ENCODE measurements at regions not wholly inside any gene's neighbourhood (a gene's known extent, or its start where the extent isn't known, plus 50 kb on each side); places are given as distances from the start of the nearest gene placed in this dataset.

DNA sequence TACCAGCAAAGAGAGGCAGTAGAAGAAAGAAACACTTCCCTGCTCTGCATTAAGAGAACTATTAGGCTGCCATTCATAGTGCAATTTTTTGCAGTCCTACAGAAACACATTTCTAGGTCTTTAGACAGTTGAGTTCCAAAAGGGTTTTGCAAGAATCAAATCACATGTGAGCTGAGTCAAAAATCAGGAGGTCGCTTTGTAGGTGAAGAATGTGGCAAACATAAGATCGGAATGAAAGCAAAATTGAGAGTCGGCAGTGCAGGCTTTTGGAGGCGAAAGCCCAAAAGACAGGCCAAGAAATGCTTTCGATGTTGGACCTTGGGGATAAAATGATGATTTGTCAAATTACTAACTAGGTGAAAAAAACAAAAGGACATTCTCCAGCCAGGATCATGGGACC is 213.5 kb upstream of the NRIP1 start:
- no peak overlapping the region for H3K9ac ChIP-seq (ENCODE audit: low read length)
- H3K27me3 ChIP-seq (ENCODE audit: control insufficient read depth, insufficient read depth, low read length), result no peaks in the 10 kb centered on the region
- no peak overlapping the region for H3K27ac ChIP-seq (ENCODE audit: low read depth, low read length)
- H3K36me3 ChIP-seq (ENCODE audit: control insufficient read depth, insufficient read depth, low read length), result no peaks in the 10 kb centered on the region
- H3K4me3 ChIP-seq (ENCODE audit: low read depth, low read length), result no peak overlapping the region
- H3K9me3 ChIP-seq (ENCODE audit: control insufficient read depth, insufficient read depth, low read depth, low read length), result peaks cover 6% of the 10 kb centered on the region
- peaks cover 2% of the 10 kb centered on the region; the same call in 1 of the 2 replicates for H3K4me1 ChIP-seq (ENCODE audit: control insufficient read depth, insufficient read depth, low read length)

DNA sequence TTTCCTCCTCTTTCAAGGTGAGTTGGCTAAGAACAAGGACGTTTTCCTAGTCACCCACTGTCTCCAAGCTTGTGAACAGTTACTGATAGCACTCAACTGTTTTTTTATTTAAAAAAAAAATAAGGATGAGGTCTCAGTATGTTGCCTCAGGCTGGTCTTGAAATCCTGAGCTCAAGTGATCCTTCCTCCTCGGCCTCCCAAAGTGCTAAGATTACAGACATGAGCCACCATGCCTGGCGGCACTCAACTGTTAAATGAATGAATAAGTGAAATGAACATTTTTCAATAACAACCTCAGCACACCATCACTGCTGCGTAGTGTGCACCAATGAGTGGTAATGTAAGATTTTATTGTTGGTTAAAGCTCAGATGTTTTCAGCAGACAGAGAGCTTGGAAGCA is 214.1 kb upstream of the NRIP1 start:
- Histone ChIP-seq H3K4me1 (ENCODE audit: control insufficient read depth, insufficient read depth, low read length) (no peaks in the 10 kb centered on the region), H3K9me3 (ENCODE audit: control insufficient read depth, insufficient read depth, low read depth, low read length) (peaks cover 6% of the 10 kb centered on the region), H3K27ac (ENCODE audit: low read depth, low read length) (no peak overlapping the region), H3K27me3 (ENCODE audit: control insufficient read depth, insufficient read depth, low read length) (no peaks in the 10 kb centered on the region), H3K9ac (ENCODE audit: low read length) (no peak overlapping the region), H3K36me3 (ENCODE audit: control insufficient read depth, insufficient read depth, low read length) (no peaks in the 10 kb centered on the region), H3K4me3 (ENCODE audit: low read depth, low read length) (no peak overlapping the region)

DNA sequence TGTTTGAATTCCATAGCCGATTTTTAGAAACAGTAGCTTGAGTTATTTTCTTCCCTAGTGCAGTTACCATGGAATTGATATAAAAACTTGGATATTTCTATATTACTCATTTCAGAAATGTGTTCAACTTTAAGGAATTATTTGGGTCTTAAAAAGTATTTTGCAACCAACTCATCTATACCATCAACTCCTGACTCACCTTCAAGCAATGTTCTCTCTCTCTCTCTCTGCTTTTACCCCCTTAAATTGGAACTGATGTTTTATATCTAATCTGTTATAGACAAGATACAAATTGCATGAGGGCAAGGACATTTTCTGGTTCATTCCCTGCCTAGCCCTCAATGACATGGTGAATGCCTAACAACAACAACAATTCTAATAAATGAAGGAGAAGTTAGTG is 214.7 kb upstream of the NRIP1 start:
- no peaks in the 10 kb centered on the region for H3K27me3 ChIP-seq (ENCODE audit: control insufficient read depth, insufficient read depth, low read length)
- H3K4me3 ChIP-seq (ENCODE audit: low read depth, low read length), result no peak overlapping the region
- H3K4me1 ChIP-seq (ENCODE audit: control insufficient read depth, insufficient read depth, low read length), result no peaks in the 10 kb centered on the region
- H3K27ac ChIP-seq (ENCODE audit: low read depth, low read length), result no peak overlapping the region
- peaks cover 6% of the 10 kb centered on the region for H3K9me3 ChIP-seq (ENCODE audit: control insufficient read depth, insufficient read depth, low read depth, low read length)
- no peaks in the 10 kb centered on the region for H3K36me3 ChIP-seq (ENCODE audit: control insufficient read depth, insufficient read depth, low read length)
- no peak overlapping the region for H3K9ac ChIP-seq (ENCODE audit: low read length)

DNA sequence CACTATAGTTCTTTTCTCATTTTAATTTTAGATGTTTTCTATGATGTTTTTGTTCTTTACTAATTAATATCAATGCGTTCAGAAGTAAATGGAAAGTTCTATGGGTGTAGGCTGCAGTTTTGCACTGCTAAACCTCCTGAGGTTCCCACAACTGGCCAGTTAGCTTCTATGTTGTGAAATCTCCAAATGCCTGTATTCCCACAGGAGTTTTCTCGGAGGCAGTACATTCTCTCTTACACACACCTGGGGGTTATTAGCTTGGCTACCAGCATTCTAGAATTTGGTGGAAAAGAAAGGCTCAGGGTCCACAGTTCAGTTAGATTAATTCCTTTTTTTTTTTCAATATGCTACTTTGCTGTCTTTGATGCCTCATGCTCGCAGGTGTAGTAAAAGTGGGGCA is 216.9 kb upstream of the NRIP1 start:
- Histone ChIP-seq H3K9me3 (ENCODE audit: control insufficient read depth, insufficient read depth, low read depth, low read length) (peaks cover 6% of the 10 kb centered on the region), H3K4me3 (ENCODE audit: low read depth, low read length) (no peak overlapping the region), H3K4me1 (ENCODE audit: control insufficient read depth, insufficient read depth, low read length) (no peaks in the 10 kb centered on the region), H3K27me3 (ENCODE audit: control insufficient read depth, insufficient read depth, low read length) (no peaks in the 10 kb centered on the region), H3K9ac (ENCODE audit: low read length) (no peak overlapping the region), H3K36me3 (ENCODE audit: control insufficient read depth, insufficient read depth, low read length) (no peaks in the 10 kb centered on the region), H3K27ac (ENCODE audit: low read depth, low read length) (no peak overlapping the region)

DNA sequence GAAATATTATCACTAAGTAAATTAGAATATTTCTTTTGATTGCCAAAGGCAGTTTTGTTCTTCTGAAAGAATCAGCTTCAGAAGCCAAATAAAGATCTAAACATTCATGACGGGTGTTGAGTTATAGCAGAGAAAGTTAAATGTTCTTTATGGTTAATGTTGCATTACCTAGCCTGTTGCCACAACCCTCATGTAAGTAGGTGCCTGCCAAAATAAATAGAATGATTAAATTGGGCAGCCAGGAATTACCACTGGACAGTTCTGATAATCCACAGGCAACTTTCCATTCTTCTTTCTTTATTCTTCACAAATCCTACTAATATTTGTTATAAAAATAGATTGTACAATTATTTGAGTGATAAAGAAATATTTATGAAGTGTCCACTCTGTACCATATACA is 217.9 kb upstream of the NRIP1 start:
- Histone ChIP-seq H3K9ac (ENCODE audit: low read length) (no peak overlapping the region), H3K27me3 (ENCODE audit: control insufficient read depth, insufficient read depth, low read length) (no peaks in the 10 kb centered on the region), H3K9me3 (ENCODE audit: control insufficient read depth, insufficient read depth, low read depth, low read length) (peaks cover 6% of the 10 kb centered on the region), H3K36me3 (ENCODE audit: control insufficient read depth, insufficient read depth, low read length) (no peaks in the 10 kb centered on the region), H3K27ac (ENCODE audit: low read depth, low read length) (no peak overlapping the region), H3K4me3 (ENCODE audit: low read depth, low read length) (no peak overlapping the region), H3K4me1 (ENCODE audit: control insufficient read depth, insufficient read depth, low read length) (no peaks in the 10 kb centered on the region)

DNA sequence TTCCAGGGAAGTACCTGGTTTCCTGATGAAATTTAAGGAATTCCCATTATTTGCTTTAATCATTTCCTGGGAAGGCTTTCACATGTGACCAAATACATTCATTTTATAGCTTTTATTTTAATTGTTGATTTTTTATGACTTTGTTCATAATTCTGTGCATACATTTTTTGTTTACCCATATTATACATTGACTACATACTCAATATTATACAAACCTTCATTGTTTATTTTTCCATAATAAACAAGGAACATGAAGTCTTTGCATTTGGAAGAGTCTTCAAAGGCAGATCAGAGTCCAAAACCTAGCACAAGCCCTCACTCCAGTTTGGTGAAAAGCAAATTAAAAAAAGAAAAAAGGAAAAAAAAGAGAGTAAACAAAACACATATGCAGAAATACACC is 218.3 kb upstream of the NRIP1 start:
- Histone ChIP-seq H3K27me3 (ENCODE audit: control insufficient read depth, insufficient read depth, low read length) (no peaks in the 10 kb centered on the region), H3K36me3 (ENCODE audit: control insufficient read depth, insufficient read depth, low read length) (no peaks in the 10 kb centered on the region), H3K27ac (ENCODE audit: low read depth, low read length) (no peak overlapping the region), H3K4me3 (ENCODE audit: low read depth, low read length) (no peak overlapping the region), H3K4me1 (ENCODE audit: control insufficient read depth, insufficient read depth, low read length) (no peaks in the 10 kb centered on the region), H3K9me3 (ENCODE audit: control insufficient read depth, insufficient read depth, low read depth, low read length) (peaks cover 6% of the 10 kb centered on the region), H3K9ac (ENCODE audit: low read length) (no peak overlapping the region)

DNA sequence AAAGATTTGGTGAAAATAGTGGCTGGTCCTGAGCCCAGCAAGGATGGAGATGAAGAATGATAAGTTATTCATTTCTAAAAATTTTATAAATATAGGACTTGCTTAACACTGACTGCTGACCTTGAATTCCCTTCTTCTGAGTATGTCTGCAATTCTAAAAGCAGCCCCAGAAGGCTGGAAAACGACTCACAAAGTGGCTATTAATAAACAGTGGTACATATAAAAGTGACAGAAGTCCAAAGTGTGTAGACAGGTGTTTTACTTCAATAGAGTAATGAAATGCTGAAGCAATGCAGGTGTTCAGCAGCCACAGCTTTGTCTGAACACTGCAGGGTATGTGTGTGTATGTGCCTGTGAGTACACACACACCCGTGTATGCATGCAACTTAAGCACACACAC is 219.0 kb upstream of the NRIP1 start:
- Histone ChIP-seq H3K4me3 (ENCODE audit: low read depth, low read length) (no peak overlapping the region), H3K4me1 (ENCODE audit: control insufficient read depth, insufficient read depth, low read length) (no peaks in the 10 kb centered on the region), H3K9ac (ENCODE audit: low read length) (no peak overlapping the region), H3K27me3 (ENCODE audit: control insufficient read depth, insufficient read depth, low read length) (no peaks in the 10 kb centered on the region), H3K36me3 (ENCODE audit: control insufficient read depth, insufficient read depth, low read length) (no peaks in the 10 kb centered on the region), H3K27ac (ENCODE audit: low read depth, low read length) (no peak overlapping the region), H3K9me3 (ENCODE audit: control insufficient read depth, insufficient read depth, low read depth, low read length) (peaks cover 6% of the 10 kb centered on the region)

DNA sequence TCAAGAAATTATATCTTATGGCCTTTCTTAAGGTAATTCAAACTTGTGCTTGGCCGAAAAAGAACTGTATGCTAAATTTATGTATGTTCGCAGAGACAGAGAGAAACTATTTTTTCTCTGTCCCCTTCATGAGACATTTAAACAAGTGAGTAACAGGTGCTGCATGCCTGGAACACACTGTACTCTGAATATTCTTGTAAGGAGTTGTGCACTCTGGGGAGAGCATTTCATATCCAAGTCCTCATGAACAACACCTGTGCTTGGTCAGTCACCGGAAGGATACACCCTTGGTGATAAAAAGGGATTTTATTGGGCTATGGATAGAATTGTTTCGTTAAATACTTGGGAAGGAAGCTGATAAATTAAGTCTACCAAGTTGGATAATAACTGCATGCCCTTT is 220.8 kb upstream of the NRIP1 start:
- peaks cover 7% of the 10 kb centered on the region; the same call in 1 of the 2 replicates for H3K4me1 ChIP-seq (ENCODE audit: control insufficient read depth, insufficient read depth, low read length)
- H3K27ac ChIP-seq (ENCODE audit: low read depth, low read length), result no peak overlapping the region
- no peak overlapping the region for H3K4me3 ChIP-seq (ENCODE audit: low read depth, low read length)
- no peaks in the 10 kb centered on the region for H3K36me3 ChIP-seq (ENCODE audit: control insufficient read depth, insufficient read depth, low read length)
- H3K27me3 ChIP-seq (ENCODE audit: control insufficient read depth, insufficient read depth, low read length), result no peaks in the 10 kb centered on the region
- H3K9me3 ChIP-seq (ENCODE audit: control insufficient read depth, insufficient read depth, low read depth, low read length), result peaks cover 5% of the 10 kb centered on the region
- H3K9ac ChIP-seq (ENCODE audit: low read length), result no peak overlapping the region

DNA sequence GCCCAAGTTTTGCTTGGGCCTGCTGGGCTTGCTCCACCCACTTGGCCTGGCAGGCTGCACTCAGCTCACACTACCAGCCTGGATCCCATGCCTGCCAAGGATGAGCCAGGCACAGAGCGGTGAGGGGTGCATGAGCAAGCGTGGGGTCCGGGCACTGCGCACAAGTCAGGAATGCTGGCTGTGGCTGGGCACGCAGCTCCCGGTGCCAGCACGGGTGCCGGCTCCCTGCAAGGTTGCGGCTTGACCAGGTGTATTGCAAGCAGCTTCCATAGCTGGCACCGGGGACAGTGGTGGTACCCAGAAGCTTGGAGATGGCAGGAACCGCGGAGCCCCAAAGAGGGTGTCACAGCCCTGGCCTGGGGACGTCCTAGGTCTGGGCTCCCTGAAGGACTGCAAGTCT is 224.4 kb upstream of the NRIP1 start:
- no peak overlapping the region for H3K27ac ChIP-seq (ENCODE audit: low read depth, low read length)
- no peak overlapping the region for H3K4me3 ChIP-seq (ENCODE audit: low read depth, low read length)
- no peaks in the 10 kb centered on the region for H3K9me3 ChIP-seq (ENCODE audit: control insufficient read depth, insufficient read depth, low read depth, low read length)
- H3K4me1 ChIP-seq (ENCODE audit: control insufficient read depth, insufficient read depth, low read length), result peaks cover 35% of the 10 kb centered on the region
- no peaks in the 10 kb centered on the region for H3K27me3 ChIP-seq (ENCODE audit: control insufficient read depth, insufficient read depth, low read length)
- H3K9ac ChIP-seq (ENCODE audit: low read length), result no peak overlapping the region
- no peaks in the 10 kb centered on the region for H3K36me3 ChIP-seq (ENCODE audit: control insufficient read depth, insufficient read depth, low read length)

DNA sequence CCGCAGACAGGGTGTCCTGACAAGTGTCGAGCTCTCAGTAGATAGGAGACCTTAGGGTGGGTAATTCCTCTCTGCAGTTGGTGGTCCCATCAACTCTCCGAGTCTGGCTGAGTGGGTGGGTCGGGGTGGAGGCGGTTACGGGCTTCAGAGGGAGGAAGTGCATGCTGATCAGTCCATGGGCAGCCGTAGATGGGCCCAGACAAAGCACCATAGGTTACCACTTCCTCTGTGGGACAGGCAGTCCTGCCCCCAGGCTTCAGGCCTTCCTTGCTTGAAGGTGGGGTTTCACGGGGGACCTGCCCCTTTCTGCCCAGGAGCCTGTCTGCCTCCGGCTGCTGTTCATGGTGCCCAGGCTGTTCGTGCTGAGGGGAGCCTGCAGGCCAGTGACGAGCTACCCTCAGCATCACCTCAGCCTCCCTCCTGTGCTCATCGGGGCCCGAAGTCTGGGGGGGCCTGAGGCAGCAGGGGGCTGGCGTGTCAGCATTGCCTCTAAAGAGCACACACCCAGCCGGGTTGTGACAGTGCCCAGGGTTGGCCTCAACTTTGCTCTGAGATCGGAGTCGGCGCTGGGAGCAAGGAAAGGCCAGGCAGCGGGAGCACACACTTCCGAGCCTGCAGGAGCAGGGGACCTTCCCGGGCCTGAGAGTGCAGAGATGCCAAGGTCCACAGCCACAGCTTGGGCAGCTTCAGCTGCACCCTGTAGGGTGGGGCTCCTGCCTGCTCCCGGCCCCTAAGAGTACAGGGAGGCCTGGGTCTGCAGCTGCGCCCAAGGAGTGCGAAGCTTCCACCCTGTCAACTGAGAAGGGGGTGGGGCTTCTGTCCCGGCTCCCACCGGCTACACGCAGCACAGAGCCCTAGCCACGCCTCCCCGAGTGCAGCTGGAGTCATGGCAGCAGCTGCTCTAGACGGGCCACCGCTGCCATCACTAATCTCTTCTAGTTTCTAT is 225.4 kb upstream of the NRIP1 start:
- Histone ChIP-seq H3K9ac (ENCODE audit: low read length) (no peak overlapping the region), H3K4me1 (ENCODE audit: control insufficient read depth, insufficient read depth, low read length) (peaks cover 35% of the 10 kb centered on the region), H3K9me3 (ENCODE audit: control insufficient read depth, insufficient read depth, low read depth, low read length) (no peaks in the 10 kb centered on the region), H3K27me3 (ENCODE audit: control insufficient read depth, insufficient read depth, low read length) (no peaks in the 10 kb centered on the region), H3K4me3 (ENCODE audit: low read depth, low read length) (no peak overlapping the region), H3K27ac (ENCODE audit: low read depth, low read length) (no peak overlapping the region), H3K36me3 (ENCODE audit: control insufficient read depth, insufficient read depth, low read length) (no peaks in the 10 kb centered on the region)

DNA sequence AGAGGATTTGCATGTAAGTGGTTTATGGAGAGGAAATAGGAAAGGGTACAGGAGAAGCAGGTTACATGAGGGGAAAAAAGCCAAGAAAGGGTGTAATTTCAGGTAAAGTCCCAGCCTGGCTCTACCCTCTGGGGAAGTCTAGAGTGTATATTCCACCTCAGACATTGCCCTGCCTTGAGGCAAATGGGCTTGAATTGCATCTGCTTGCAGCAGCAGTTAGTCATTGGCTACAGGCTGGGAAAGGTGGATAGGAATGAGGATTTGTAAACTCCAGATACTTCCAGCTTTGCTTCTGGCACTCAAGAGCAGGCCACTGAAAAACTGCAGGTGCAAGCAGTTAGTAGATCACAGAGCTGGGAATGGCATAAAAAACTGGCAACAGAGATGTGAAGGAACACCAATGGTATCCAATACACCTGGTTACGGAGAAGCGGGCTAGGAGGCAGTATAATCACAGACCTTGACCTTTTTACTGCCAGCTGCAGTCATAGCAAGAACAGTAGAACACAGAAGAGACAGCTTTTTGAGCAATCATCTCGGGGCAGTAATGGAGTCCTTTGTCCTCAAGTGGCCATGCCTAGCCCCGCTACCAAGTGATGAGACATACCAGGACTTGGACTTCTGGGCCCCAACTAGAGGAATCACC is 226.9 kb upstream of the NRIP1 start:
- Histone ChIP-seq H3K36me3 (ENCODE audit: control insufficient read depth, insufficient read depth, low read length) (no peaks in the 10 kb centered on the region), H3K9me3 (ENCODE audit: control insufficient read depth, insufficient read depth, low read depth, low read length) (no peaks in the 10 kb centered on the region), H3K4me1 (ENCODE audit: control insufficient read depth, insufficient read depth, low read length) (peaks cover 35% of the 10 kb centered on the region), H3K27me3 (ENCODE audit: control insufficient read depth, insufficient read depth, low read length) (no peaks in the 10 kb centered on the region), H3K9ac (ENCODE audit: low read length) (no peak overlapping the region), H3K4me3 (ENCODE audit: low read depth, low read length) (no peak overlapping the region), H3K27ac (ENCODE audit: low read depth, low read length) (no peak overlapping the region)
